GM19328 (cell line): ENCODE measurements at regions not wholly inside any gene's neighbourhood (a gene's known extent, or its start where the extent isn't known, plus 50 kb on each side); places are given as distances from the start of the nearest gene placed in this dataset.

Source experiments
- ATAC-seq: cut with Tn5 transposase; IDR thresholded peaks from one replicate; pipeline ENCODE4 v1.9.1; 2021; ENCODE audit warnings: mild to moderate bottlenecking, moderate library complexity; ENCODE audit not compliant: unreplicated experiment

GRCh38 chr1:87853576-87854351, 525.1 kb downstream of the LMO4 start:
- no peak for ATAC-seq

- ATAC-seq = no peak
Observed at GRCh38 chr1:87863317-87863716, 534.6 kb downstream of the LMO4 start.

- no peak for ATAC-seq
Observed at GRCh38 chr1:87864676-87865075, 536.0 kb downstream of the LMO4 start.

GRCh38 chr1:87866416-87866815, 537.7 kb downstream of the LMO4 start:
- ATAC-seq = no peak

GRCh38 chr1:87867626-87868025, 538.9 kb downstream of the LMO4 start:
- no peak for ATAC-seq

- no peak for ATAC-seq
Observed at GRCh38 chr1:87869567-87869966, 540.9 kb downstream of the LMO4 start.

GRCh38 chr1:87872189-87872588, 543.5 kb downstream of the LMO4 start:
- ATAC-seq = peak; percentile 84

GRCh38 chr1:87872692-87873091, 544.0 kb downstream of the LMO4 start:
- ATAC-seq = no peak

GRCh38 chr1:87878873-87879272, 550.2 kb downstream of the LMO4 start:
- ATAC-seq = no peak

- ATAC-seq = no peak
Observed at GRCh38 chr1:87880098-87880760, 551.5 kb downstream of the LMO4 start.

- ATAC-seq = no peak
Observed at GRCh38 chr1:87880764-87881163, 552.1 kb downstream of the LMO4 start.

- ATAC-seq = no peak
Observed at GRCh38 chr1:87883906-87884305, 555.2 kb downstream of the LMO4 start.

- no peak for ATAC-seq
Observed at GRCh38 chr1:87884581-87884980, 555.9 kb downstream of the LMO4 start.

GRCh38 chr1:87885278-87886025, 556.8 kb downstream of the LMO4 start:
- no peak for ATAC-seq

- no peak for ATAC-seq
Observed at GRCh38 chr1:87887100-87887499, 558.4 kb downstream of the LMO4 start.

GRCh38 chr1:87888446-87888845, 559.8 kb downstream of the LMO4 start:
- no peak for ATAC-seq

- peak; percentile 53 for ATAC-seq
Observed at GRCh38 chr1:87894062-87894461, 565.4 kb downstream of the LMO4 start.

GRCh38 chr1:87897481-87897880, 568.8 kb downstream of the LMO4 start:
- ATAC-seq = no peak

- ATAC-seq = no peak
Observed at GRCh38 chr1:87898431-87898830, 569.8 kb downstream of the LMO4 start.

GRCh38 chr1:87899017-87899416, 570.3 kb downstream of the LMO4 start:
- no peak for ATAC-seq

- no peak for ATAC-seq
Observed at GRCh38 chr1:87899746-87900145, 571.1 kb downstream of the LMO4 start.

- peak; percentile 67 for ATAC-seq
Observed at GRCh38 chr1:87902830-87903229, 574.1 kb downstream of the LMO4 start.
